Activated CD8-positive, alpha-beta memory T cell treated with anti-CD3 and anti-CD28 coated beads, Interleukin-2, amount 10 ng/mL, durations not matched to agents 7 days and 5 days (primary cell): ENCODE measurements at regions not wholly inside any gene's neighbourhood (a gene's known extent, or its start where the extent isn't known, plus 50 kb on each side); places are given as distances from the start of the nearest gene placed in this dataset.

Experiments
- ATAC-seq: fragments of 150-1000 bp; cut with Tn5 transposase; one replicate; pipeline ENCODE4 v1.10.0; 2021; ENCODE audit warnings: moderate library complexity
- CTCF ChIA-PET: fragments of 350-600 bp; sonication (Branson Sonifier 250); formaldehyde crosslinking; loops from one replicate; lab custom pipeline; 2021; ENCODE audit warnings: antibody characterized with exemption; lab: Charles Lee
- DNase-seq: peaks from one replicate; pipeline ENCODE4 v3.0.0-alpha.2; 2020
- H3K27ac Mint-ChIP-seq: one replicate; pipeline ENCODE4 v1.8.0; 2021; ENCODE audit warnings: mild to moderate bottlenecking, mixed read lengths
- H3K27me3 Mint-ChIP-seq: one replicate; pipeline ENCODE4 v1.8.0; 2021; ENCODE audit warnings: mixed read lengths
- H3K36me3 Mint-ChIP-seq: one replicate; pipeline ENCODE4 v1.8.0; 2021; ENCODE audit warnings: mild to moderate bottlenecking, mixed read lengths
- H3K4me1 Mint-ChIP-seq: one replicate; pipeline ENCODE4 v1.8.0; 2021; ENCODE audit warnings: mixed read lengths
- H3K4me3 Mint-ChIP-seq: one replicate; pipeline ENCODE4 v1.8.0; 2021; ENCODE audit warnings: mild to moderate bottlenecking, moderate library complexity, mixed read lengths
- H3K9me3 Mint-ChIP-seq: one replicate; pipeline ENCODE4 v1.8.0; 2022; ENCODE audit warnings: low read depth, mixed read lengths

- no peak for DNase-seq
- no peak for ATAC-seq
- no peak overlapping the region for H3K27ac Mint-ChIP-seq
Observed at GRCh38 chr2:240341064-240341463, 94.4 kb upstream of the GPC1 start.

GRCh38 chr2:240343548-240343947 lies 91.9 kb upstream of the GPC1 start:
- H3K27ac Mint-ChIP-seq: no peak overlapping the region
- DNase-seq (no peak), ATAC-seq (no peak)
- CTCF ChIA-PET: no interaction called here
- H3K4me1 Mint-ChIP-seq: no peaks in the 10 kb centered on the region
- no peak overlapping the region for H3K4me3 Mint-ChIP-seq
- H3K9me3 Mint-ChIP-seq: no peaks in the 10 kb centered on the region
- H3K27me3 Mint-ChIP-seq: no peaks in the 10 kb centered on the region
- no peaks in the 10 kb centered on the region for H3K36me3 Mint-ChIP-seq

More at GRCh38 chr2:240341064-240341463, 94.4 kb upstream of the GPC1 start:
- CTCF ChIA-PET: no interaction called here
- Mint-ChIP-seq H3K27me3 (peaks cover 6% of the 10 kb centered on the region), H3K36me3 (no peaks in the 10 kb centered on the region), H3K9me3 (no peaks in the 10 kb centered on the region), H3K4me3 (no peak overlapping the region), H3K4me1 (no peaks in the 10 kb centered on the region)

GRCh38 chr2:240344904-240345303 lies 90.6 kb upstream of the GPC1 start:
- CTCF ChIA-PET: no interaction called here
- H3K36me3 Mint-ChIP-seq: no peaks in the 10 kb centered on the region
- no peak overlapping the region for H3K4me3 Mint-ChIP-seq
- H3K4me1 Mint-ChIP-seq: no peaks in the 10 kb centered on the region
- no peak overlapping the region for H3K27ac Mint-ChIP-seq
- no peak for DNase-seq
- H3K27me3 Mint-ChIP-seq: no peaks in the 10 kb centered on the region
- no peaks in the 10 kb centered on the region for H3K9me3 Mint-ChIP-seq
- ATAC-seq: no peak

- Mint-ChIP-seq H3K27me3 (peaks cover under 1% of the 10 kb centered on the region), H3K27ac (no peak overlapping the region)
- CTCF ChIA-PET: no interaction called here
Observed at GRCh38 chr2:240346015-240346752, 89.3 kb upstream of the GPC1 start.

GRCh38 chr2:240346753-240347372 lies 88.6 kb upstream of the GPC1 start:
- H3K36me3 Mint-ChIP-seq: no peaks in the 10 kb centered on the region
- peaks cover 4% of the 10 kb centered on the region for H3K27me3 Mint-ChIP-seq
- CTCF ChIA-PET: no interaction called here
- H3K4me1 Mint-ChIP-seq: no peaks in the 10 kb centered on the region
- no peak for ATAC-seq
- no peak for DNase-seq
- no peaks in the 10 kb centered on the region for H3K9me3 Mint-ChIP-seq
- no peak overlapping the region for H3K27ac Mint-ChIP-seq
- H3K4me3 Mint-ChIP-seq: no peak overlapping the region

More at GRCh38 chr2:240346015-240346752, 89.3 kb upstream of the GPC1 start:
- no peaks in the 10 kb centered on the region for H3K4me1 Mint-ChIP-seq
- no peaks in the 10 kb centered on the region for H3K36me3 Mint-ChIP-seq
- DNase-seq: no peak
- H3K9me3 Mint-ChIP-seq: no peaks in the 10 kb centered on the region
- no peak for ATAC-seq
- H3K4me3 Mint-ChIP-seq: no peak overlapping the region

GRCh38 chr2:240347373-240347940 lies 88.0 kb upstream of the GPC1 start:
- Mint-ChIP-seq H3K4me3 (no peak overlapping the region), H3K36me3 (no peaks in the 10 kb centered on the region), H3K9me3 (no peaks in the 10 kb centered on the region), H3K27ac (no peak overlapping the region), H3K4me1 (no peaks in the 10 kb centered on the region), H3K27me3 (peaks cover 4% of the 10 kb centered on the region)
- ATAC-seq: no peak
- CTCF ChIA-PET: no interaction called here
- DNase-seq: no peak

GRCh38 chr2:240347949-240348500 lies 87.4 kb upstream of the GPC1 start:
- H3K27ac Mint-ChIP-seq: no peak overlapping the region
- CTCF ChIA-PET: no interaction called here
- no peaks in the 10 kb centered on the region for H3K9me3 Mint-ChIP-seq
- H3K36me3 Mint-ChIP-seq: no peaks in the 10 kb centered on the region
- ATAC-seq (no peak), DNase-seq (no peak)
- peaks cover 4% of the 10 kb centered on the region for H3K27me3 Mint-ChIP-seq
- no peaks in the 10 kb centered on the region for H3K4me1 Mint-ChIP-seq
- no peak overlapping the region for H3K4me3 Mint-ChIP-seq

GRCh38 chr2:240348522-240348921 lies 86.9 kb upstream of the GPC1 start:
- Mint-ChIP-seq H3K27ac (no peak overlapping the region), H3K27me3 (peaks cover 4% of the 10 kb centered on the region), H3K4me3 (no peak overlapping the region), H3K4me1 (no peaks in the 10 kb centered on the region), H3K36me3 (no peaks in the 10 kb centered on the region), H3K9me3 (no peaks in the 10 kb centered on the region)
- DNase-seq: no peak
- ATAC-seq: no peak
- CTCF ChIA-PET: no interaction called here

- no peak overlapping the region for H3K4me3 Mint-ChIP-seq
- no peaks in the 10 kb centered on the region for H3K4me1 Mint-ChIP-seq
- ATAC-seq: no peak
- no peaks in the 10 kb centered on the region for H3K36me3 Mint-ChIP-seq
- no peak for DNase-seq
- H3K27me3 Mint-ChIP-seq: peaks cover 4% of the 10 kb centered on the region
- H3K9me3 Mint-ChIP-seq: no peaks in the 10 kb centered on the region
- no peak overlapping the region for H3K27ac Mint-ChIP-seq
- CTCF ChIA-PET: no interaction called here
Observed at GRCh38 chr2:240349133-240350005, 86.1 kb upstream of the GPC1 start.

GRCh38 chr2:240350006-240350355 lies 85.5 kb upstream of the GPC1 start:
- CTCF ChIA-PET: no interaction called here
- ATAC-seq (no peak), DNase-seq (no peak)
- H3K36me3 Mint-ChIP-seq: no peaks in the 10 kb centered on the region
- no peak overlapping the region for H3K4me3 Mint-ChIP-seq
- no peak overlapping the region for H3K27ac Mint-ChIP-seq
- H3K4me1 Mint-ChIP-seq: no peaks in the 10 kb centered on the region
- peaks cover 4% of the 10 kb centered on the region for H3K27me3 Mint-ChIP-seq
- H3K9me3 Mint-ChIP-seq: no peaks in the 10 kb centered on the region

- Mint-ChIP-seq H3K4me3 (no peak overlapping the region), H3K27me3 (peaks cover 4% of the 10 kb centered on the region), H3K4me1 (no peaks in the 10 kb centered on the region), H3K36me3 (no peaks in the 10 kb centered on the region), H3K27ac (no peak overlapping the region), H3K9me3 (no peaks in the 10 kb centered on the region)
- CTCF ChIA-PET: no interaction called here
- DNase-seq (no peak), ATAC-seq (no peak)
Observed at GRCh38 chr2:240350696-240351087, 84.8 kb upstream of the GPC1 start.

- ATAC-seq (no peak), DNase-seq (no peak)
- no peaks in the 10 kb centered on the region for H3K4me1 Mint-ChIP-seq
- peaks cover 4% of the 10 kb centered on the region for H3K27me3 Mint-ChIP-seq
- H3K36me3 Mint-ChIP-seq: no peaks in the 10 kb centered on the region
- CTCF ChIA-PET: no interaction called here
- no peaks in the 10 kb centered on the region for H3K9me3 Mint-ChIP-seq
- H3K4me3 Mint-ChIP-seq: no peak overlapping the region
- H3K27ac Mint-ChIP-seq: no peak overlapping the region
Observed at GRCh38 chr2:240351088-240351741, 84.2 kb upstream of the GPC1 start.
